IMR-90 (cell line): ENCODE measurements at regions not wholly inside any gene's neighbourhood (a gene's known extent, or its start where the extent isn't known, plus 50 kb on each side); places are given as distances from the start of the nearest gene placed in this dataset.

Experiments used
- ATAC-seq: fragments of 200-7000 bp; cut with Tn5 transposase; 2 replicates; pipeline ENCODE4 v1.9.1; 2020; ENCODE audit warnings: low read depth, mild to moderate bottlenecking, moderate library complexity
- BruUV-seq: library from RNA; stranded (reverse); fragments of 400-500 nt; replicated peaks from 2 replicates; lab custom pipeline; 2021; lab: Mats Ljungman, UMichigan
- CTCF ChIA-PET: fragments of 300-600 bp; formaldehyde crosslinking; extraction: SDS; loops from one replicate; lab custom pipeline; 2021; ENCODE audit warnings: antibody characterized with exemption; lab: Yijun Ruan, JAX
- POLR2A ChIA-PET: fragments of 300-600 bp; sonication (Branson Sonifier 250); formaldehyde crosslinking; loops from one replicate; lab custom pipeline; 2022; ENCODE audit warnings: antibody characterized with exemption; ENCODE audit not compliant: unreplicated experiment; lab: Charles Lee
- DNase-seq: peaks from one replicate; pipeline ENCODE4 v3.0.0; 2013
- H2AFZ ChIP-seq: replicated peaks from 2 replicates; pipeline ENCODE3; 2013; ENCODE audit warnings: low read length, mild to moderate bottlenecking; ENCODE audit not compliant: poor library complexity
- H2AK5ac ChIP-seq: 2 replicates; pipeline ENCODE4 v1.6.1; 2013; ENCODE audit warnings: low read depth, low read length, inconsistent platforms
- H2AK9ac ChIP-seq: replicated peaks from 2 replicates; pipeline ENCODE3; 2013; ENCODE audit warnings: mild to moderate bottlenecking, low read depth, low read length, moderate library complexity; ENCODE audit not compliant: poor library complexity
- H2BK120ac ChIP-seq: 2 replicates; pipeline ENCODE4 v1.6.1; 2013; ENCODE audit warnings: low read depth, low read length, inconsistent platforms
- H2BK15ac ChIP-seq: 3 replicates; pipeline ENCODE4 v1.6.1; 2013; ENCODE audit warnings: low read depth, low read length, inconsistent platforms
- H2BK20ac ChIP-seq: 2 replicates; pipeline ENCODE4 v1.6.1; 2013; ENCODE audit warnings: low read depth, mild to moderate bottlenecking, inconsistent platforms, low read length, moderate library complexity
- H2BK5ac ChIP-seq: 2 replicates; pipeline ENCODE4 v1.6.1; 2013; ENCODE audit warnings: mild to moderate bottlenecking, low read depth, low read length, inconsistent platforms; ENCODE audit not compliant: poor library complexity, severe bottlenecking
- H3K14ac ChIP-seq: replicated peaks from 2 replicates; pipeline ENCODE4 v1.6.1; 2013; ENCODE audit warnings: low read depth, low read length, inconsistent platforms
- H3K18ac ChIP-seq: 2 replicates; pipeline ENCODE4 v1.6.1; 2013; ENCODE audit warnings: low read depth, low read length, control low read depth
- H3K23ac ChIP-seq: 2 replicates; pipeline ENCODE4 v1.6.1; 2013; ENCODE audit warnings: low read depth, low read length, inconsistent platforms
- H3K27ac ChIP-seq: 2 replicates; pipeline ENCODE4 v1.5.1; 2013; ENCODE audit warnings: mild to moderate bottlenecking, control low read depth, low read length; ENCODE audit not compliant: insufficient read depth
- H3K27me3 ChIP-seq: 2 replicates; pipeline ENCODE4 v1.6.1; 2013; ENCODE audit warnings: low read length; ENCODE audit not compliant: control insufficient read depth, insufficient read depth
- H3K36me3 ChIP-seq: 2 replicates; pipeline ENCODE4 v1.6.1; 2013; ENCODE audit warnings: low read length, mixed read lengths; ENCODE audit not compliant: control insufficient read depth, insufficient read depth
- H3K4ac ChIP-seq: 2 replicates; pipeline ENCODE4 v1.6.1; 2013; ENCODE audit warnings: low read depth, low read length, inconsistent platforms
- H3K4me1 ChIP-seq: 2 replicates; pipeline ENCODE4 v1.6.1; 2013; ENCODE audit warnings: low read length, mixed read lengths; ENCODE audit not compliant: control insufficient read depth, insufficient read depth
- H3K4me2 ChIP-seq: 2 replicates; pipeline ENCODE4 v1.6.1; 2013; ENCODE audit warnings: low read depth, mild to moderate bottlenecking, control low read depth, low read length, moderate library complexity
- H3K4me3 ChIP-seq: 2 replicates; pipeline ENCODE4 v1.5.1; 2013; ENCODE audit warnings: low read depth, mild to moderate bottlenecking, control low read depth, low read length, moderate library complexity; ENCODE audit not compliant: insufficient read depth
- H3K56ac ChIP-seq: 2 replicates; pipeline ENCODE4 v1.6.1; 2013; ENCODE audit warnings: low read length, inconsistent platforms; ENCODE audit not compliant: insufficient read depth; ENCODE audit errors: extremely low read depth
- H3K79me1 ChIP-seq, 2 experiments: 2 replicates each; pipeline ENCODE4 v1.6.1; 2013; ENCODE audit warnings: low read length in 2 of 2, inconsistent platforms in 1 of 2, low read depth in 1 of 2
- H3K9ac ChIP-seq: 2 replicates; pipeline ENCODE4 v1.6.1; 2013; ENCODE audit warnings: low read depth, low read length, control low read depth
- H3K9me1 ChIP-seq: 2 replicates; pipeline ENCODE4 v1.6.1; 2013; ENCODE audit warnings: low read length, inconsistent platforms; ENCODE audit not compliant: insufficient read depth
- H3K9me3 ChIP-seq: 2 replicates; pipeline ENCODE4 v1.6.1; 2013; ENCODE audit warnings: low read length; ENCODE audit not compliant: control insufficient read depth, insufficient read depth
- H4K20me1 ChIP-seq: 2 replicates; pipeline ENCODE4 v1.6.1; 2013; ENCODE audit warnings: low read length, inconsistent platforms; ENCODE audit not compliant: insufficient read depth
- H4K5ac ChIP-seq: 2 replicates; pipeline ENCODE4 v1.6.1; 2013; ENCODE audit warnings: mild to moderate bottlenecking, low read depth, low read length, control low read depth
- H4K8ac ChIP-seq, 2 experiments: 2 replicates each; pipeline ENCODE4 v1.6.1; 2013; ENCODE audit warnings: low read depth in 2 of 2, low read length in 2 of 2, control low read depth in 1 of 2, inconsistent platforms in 1 of 2
- H4K91ac ChIP-seq: 2 replicates; pipeline ENCODE4 v1.6.1; 2013; ENCODE audit warnings: low read depth, low read length, inconsistent platforms; ENCODE audit not compliant: insufficient read depth
- BHLHE40 ChIP-seq: fragments of 150-350 bp; IDR thresholded peaks from 2 replicates; pipeline ENCODE4 v1.6.1; 2016; ENCODE audit warnings: mild to moderate bottlenecking, low read depth, low read length
- CHD1 ChIP-seq: IDR thresholded peaks from 2 replicates; pipeline ENCODE4 v1.6.1; 2012; ENCODE audit warnings: low read depth, low read length, improper control_type of control experiment
- FOS ChIP-seq: fragments of 150-350 bp; IDR thresholded peaks from 2 replicates; pipeline ENCODE4 v1.6.1; 2016; ENCODE audit warnings: low read depth, low read length
- POLR2A ChIP-seq: IDR thresholded peaks from 2 replicates; pipeline ENCODE4 v1.6.1; 2012; ENCODE audit warnings: mild to moderate bottlenecking, low read depth, low read length
- RAD21 ChIP-seq: IDR thresholded peaks from 2 replicates; pipeline ENCODE4 v1.6.1; 2012; ENCODE audit warnings: low read length, improper control_type of control experiment
- RCOR1 ChIP-seq: IDR thresholded peaks from 2 replicates; pipeline ENCODE4 v1.6.1; 2012; ENCODE audit warnings: mild to moderate bottlenecking, low read length, improper control_type of control experiment; ENCODE audit not compliant: insufficient replicate concordance
- SMC3 ChIP-seq: fragments of 150-350 bp; IDR thresholded peaks from 2 replicates; pipeline ENCODE4 v1.6.1; 2016; ENCODE audit warnings: low read depth, mild to moderate bottlenecking, antibody characterized with exemption, low read length, moderate library complexity
- WGBS, 2 experiments: methylation state at CpG; one replicate each; pipeline versions ENCODE4 v1.1.5 to v1.1.7; 2013; ENCODE audit warnings: missing lambda C conversion rate in 2 of 2; ENCODE audit not compliant: insufficient read length in 1 of 2; ENCODE audit errors: extremely low coverage in 2 of 2; 5-methylcytosine and 5-hydroxymethylcytosine counted together
- dilution Hi-C: fragments of 300-500 bp; cut with HindIII; formaldehyde crosslinking; loops from one replicate; pipeline ENCODE4 v1.14.3; 2018; ENCODE audit warnings: low sequenced_read_pairs; ENCODE audit not compliant: unreplicated experiment
- in situ Hi-C: fragments of 300-500 bp; cut with MboI; formaldehyde crosslinking; loops from 3 replicates; pipeline ENCODE4 v1.14.3; 2019; ENCODE audit warnings: low sequenced_read_pairs, inconsistent platforms, mixed read lengths
- intact Hi-C: fragments of 100-400 bp; cut with micrococcal nuclease; formaldehyde crosslinking; loops from 2 replicates; pipeline ENCODE4 v1.10.0; 2022

- BruUV-seq, result no TSS peak
- no peak overlapping the region for H3K14ac ChIP-seq
- H2AFZ ChIP-seq, result no peak overlapping the region
- no peak overlapping the region for H3K56ac ChIP-seq
- H3K9me1 ChIP-seq, result no peaks in the 10 kb centered on the region; the same call in 1 of the 2 replicates
- H2BK120ac ChIP-seq, result no peak overlapping the region
- DNase-seq (no peak), ATAC-seq (no peak)
- intact Hi-C loops (no loop called here), in situ Hi-C loops (no loop called here), dilution Hi-C loops (no loop called here)
- H3K36me3 ChIP-seq, result no peaks in the 10 kb centered on the region
- H4K20me1 ChIP-seq, result no peaks in the 10 kb centered on the region
- H3K18ac ChIP-seq, result no peak overlapping the region
- no peak overlapping the region for H2AK9ac ChIP-seq
- TF ChIP-seq RAD21 (no peak), FOS (no peak), BHLHE40 (no peak), SMC3 (no peak), RCOR1 (no peak), POLR2A (no peak), CHD1 (no peak)
- POLR2A ChIA-PET, result no interaction called here
- no peak overlapping the region for H4K91ac ChIP-seq
- H3K4me2 ChIP-seq, result no peak overlapping the region
- H3K4ac ChIP-seq, result no peak overlapping the region
- H4K5ac ChIP-seq, result no peak overlapping the region
- no peak overlapping the region for H2AK5ac ChIP-seq
- H2BK20ac ChIP-seq, result no peak overlapping the region
- H3K4me3 ChIP-seq, result no peak overlapping the region
- WGBS, 2 experiments, result 27% methylated on average over 2 of the region's 4 CpGs; no CpG with 5 or more reads in 1 of the 2 experiments
- no peaks in the 10 kb centered on the region; the same call in 1 of the 2 replicates for H3K4me1 ChIP-seq
- CTCF ChIA-PET, result no interaction called here
- no peaks in the 10 kb centered on the region for H3K9me3 ChIP-seq
- H3K79me1 ChIP-seq, result no peaks in the 10 kb centered on the region
- no peak overlapping the region for H2BK5ac ChIP-seq
- no peak overlapping the region for H2BK15ac ChIP-seq
- no peak overlapping the region for H3K27ac ChIP-seq
- H3K9ac ChIP-seq, result no peak overlapping the region
- H4K8ac ChIP-seq, result no peak overlapping the region
- no peak overlapping the region for H3K23ac ChIP-seq
- no peaks in the 10 kb centered on the region for H3K27me3 ChIP-seq
These were observed 83.0 kb upstream of the DAP start for GRCh38 chr5:10844016-10844415.
